ENCODE measurements at regions not wholly inside any gene's neighbourhood (a gene's known extent, or its start where the extent isn't known, plus 50 kb on each side); places are given as distances from the start of the nearest gene placed in this dataset.
"Not testable (repeated sequence)": the region's sequence is repeated elsewhere in the genome, so short reads cannot be mapped to it uniquely, and the experiment has no call there.

- DNase-seq (ENCODE audit: low spot score) = no peak
Measured at GRCh38 chr9:1871626-1872419, 143.3 kb upstream of the SMARCA2 start.

- no peak for DNase-seq (ENCODE audit: low spot score)
Measured at GRCh38 chr9:1875251-1875851, 139.8 kb upstream of the SMARCA2 start.

DNA sequence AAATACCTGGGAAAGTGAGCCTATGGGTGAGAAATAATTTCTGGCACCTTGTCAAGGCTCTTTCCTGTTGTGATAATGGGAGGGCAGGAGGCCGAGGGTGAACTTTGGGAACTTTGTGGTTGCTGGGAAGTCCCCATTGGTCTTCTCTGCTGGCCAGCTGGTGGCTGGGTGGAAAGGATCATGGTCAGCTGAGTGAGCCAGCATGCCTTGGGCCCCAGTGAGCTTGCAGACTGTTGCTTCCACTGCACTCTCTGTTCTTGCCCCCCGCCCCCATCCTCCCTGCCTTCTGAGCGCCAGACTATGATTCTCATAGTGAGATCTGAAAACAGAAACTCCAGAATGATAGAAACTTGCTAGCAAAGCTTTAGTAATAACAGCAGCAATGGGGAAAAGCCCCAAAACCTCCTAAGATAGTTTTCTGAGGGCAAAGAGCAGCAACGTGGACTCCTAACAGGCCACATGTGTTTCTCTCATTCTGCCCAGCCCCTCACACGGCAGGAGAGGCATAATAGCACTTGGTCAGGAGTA lies 139.2 kb upstream of the SMARCA2 start:
- no peak for DNase-seq (ENCODE audit: low spot score)

DNA sequence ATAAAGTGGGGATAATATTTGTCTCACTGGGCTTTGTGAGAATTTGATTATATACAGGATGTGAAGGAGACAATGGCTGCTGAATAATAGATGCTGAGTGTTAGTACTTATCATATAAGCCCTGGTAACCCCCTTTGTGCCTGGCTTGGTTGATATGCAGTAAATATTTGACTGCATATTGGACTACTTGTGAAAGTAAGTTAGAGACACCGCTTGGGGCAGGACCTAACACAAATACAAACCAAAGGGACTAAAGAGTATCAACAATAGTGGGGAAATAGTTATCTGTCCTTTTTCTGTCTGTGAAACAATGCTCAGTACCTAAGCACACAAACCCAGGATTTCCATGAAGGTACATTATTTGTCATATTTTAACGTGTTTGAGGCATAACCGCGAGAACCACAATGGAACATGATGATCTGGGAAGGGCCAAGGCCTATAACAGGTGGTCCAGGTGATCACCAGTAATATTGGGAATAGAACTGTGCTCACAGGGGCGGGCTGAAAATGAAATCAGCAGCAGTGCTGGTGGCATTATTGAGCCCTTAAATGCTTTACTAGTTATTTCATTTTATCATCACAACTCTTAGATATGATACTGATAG lies 138.2 kb upstream of the SMARCA2 start:
- DNase-seq (ENCODE audit: low spot score) = no peak

DNA sequence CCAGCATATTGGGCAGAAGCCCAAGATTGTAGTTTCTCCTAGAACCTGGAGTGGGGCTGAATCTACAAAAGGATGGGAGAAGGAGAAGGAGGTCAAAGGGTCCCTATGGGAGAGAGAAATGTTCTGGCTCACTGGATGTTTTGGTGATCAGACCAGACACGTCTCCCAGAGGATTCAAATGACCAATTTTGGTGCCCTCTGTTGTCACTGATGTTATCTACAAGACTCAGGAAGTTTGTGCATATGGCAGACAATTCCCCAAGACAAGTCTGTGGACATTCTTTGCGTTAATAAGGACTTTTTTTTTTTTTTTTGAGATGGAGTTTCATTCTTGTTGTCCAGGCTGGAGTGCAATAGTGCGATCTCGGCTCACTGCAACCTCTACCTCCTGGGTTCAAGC lies 137.2 kb upstream of the SMARCA2 start:
- no peak for DNase-seq (ENCODE audit: low spot score)

- DNase-seq (ENCODE audit: low spot score) = no peak
Measured at GRCh38 chr9:1878811-1879210, 136.3 kb upstream of the SMARCA2 start.

- no peak for DNase-seq (ENCODE audit: low spot score)
Measured at GRCh38 chr9:1879501-1879900, 135.6 kb upstream of the SMARCA2 start.

DNA sequence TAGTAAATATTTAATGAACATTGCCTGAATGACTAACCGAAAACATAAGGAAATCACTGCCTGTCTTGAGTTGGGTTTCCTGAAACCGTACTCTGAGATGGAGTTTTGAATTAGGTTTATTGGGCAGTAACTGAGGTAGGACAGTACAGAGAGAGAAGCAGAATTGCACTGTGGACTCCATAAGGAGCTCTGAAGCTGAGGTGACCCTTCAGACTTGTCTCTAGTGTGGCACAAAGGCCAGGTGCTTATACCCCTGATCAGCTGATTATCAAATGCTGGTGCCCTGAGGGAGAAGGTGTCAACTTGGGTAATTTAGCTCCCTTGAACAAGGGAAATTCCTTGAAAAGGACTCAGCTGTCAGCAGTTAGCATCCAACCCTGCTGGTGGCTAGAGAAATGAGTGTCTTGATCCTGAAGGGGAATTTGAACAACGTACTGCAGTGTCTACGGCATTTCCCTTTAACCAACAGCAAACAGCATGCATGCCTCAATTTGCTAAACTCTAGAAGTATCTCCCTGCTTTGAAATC lies 135.0 kb upstream of the SMARCA2 start:
- no peak for DNase-seq (ENCODE audit: low spot score)

DNA sequence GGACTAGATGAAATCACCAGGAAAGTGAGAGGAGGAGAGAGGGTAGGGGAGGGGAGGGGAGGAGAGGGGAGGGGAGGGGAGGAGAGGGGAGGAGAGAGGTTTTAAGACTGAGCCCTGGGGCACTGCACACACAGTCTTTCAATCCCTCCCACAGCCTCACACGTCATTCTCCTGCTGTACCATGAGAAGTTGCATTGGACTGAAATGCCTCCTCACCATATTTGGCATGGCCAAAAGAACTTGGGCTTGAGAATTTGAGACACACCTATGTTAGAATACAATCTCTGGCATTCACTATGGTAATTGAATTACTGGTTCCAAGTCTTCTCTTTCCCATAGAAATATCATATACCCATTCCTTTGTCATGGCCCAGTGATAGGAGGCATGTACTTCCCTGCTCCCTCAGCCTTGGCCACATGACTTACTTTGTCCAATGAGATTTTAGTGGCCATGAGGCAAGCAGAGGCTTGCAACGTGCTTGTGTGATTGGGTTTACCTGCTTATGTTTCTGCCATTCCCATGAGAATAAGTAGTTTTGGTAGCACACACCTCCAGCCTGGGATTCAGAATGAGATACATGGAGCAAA lies 133.3 kb upstream of the SMARCA2 start:
- DNase-seq (ENCODE audit: low spot score) = no peak

GRCh38 chr9:1882711-1883403 lies 132.3 kb upstream of the SMARCA2 start:
- no peak for DNase-seq (ENCODE audit: low spot score)

- no peak for DNase-seq (ENCODE audit: low spot score)
Measured at GRCh38 chr9:1890201-1890600, 124.9 kb upstream of the SMARCA2 start.

DNA sequence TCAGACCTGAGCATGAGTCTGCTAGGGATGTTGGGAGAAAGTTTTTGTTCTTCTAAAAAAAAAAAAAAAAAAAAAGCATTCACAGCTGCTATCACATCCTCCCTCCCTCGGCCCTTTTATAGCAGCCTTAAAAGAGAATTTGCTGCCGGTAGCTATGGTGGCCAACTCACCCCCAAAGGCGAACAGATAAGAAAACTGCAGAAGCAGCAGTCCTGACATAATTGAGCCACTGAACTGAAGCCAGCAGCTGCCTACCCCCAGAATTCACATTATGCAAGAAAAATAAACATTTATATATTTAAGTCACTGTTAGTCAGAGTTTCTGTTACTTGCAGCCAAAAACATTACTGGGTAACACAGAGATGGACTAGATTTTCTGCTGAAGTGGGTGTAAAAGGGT lies 124.3 kb upstream of the SMARCA2 start:
- no peak for DNase-seq (ENCODE audit: low spot score)

GRCh38 chr9:1903080-1903704 lies 112.0 kb upstream of the SMARCA2 start:
- DNase-seq (ENCODE audit: low spot score) = not testable (repeated sequence)

DNA sequence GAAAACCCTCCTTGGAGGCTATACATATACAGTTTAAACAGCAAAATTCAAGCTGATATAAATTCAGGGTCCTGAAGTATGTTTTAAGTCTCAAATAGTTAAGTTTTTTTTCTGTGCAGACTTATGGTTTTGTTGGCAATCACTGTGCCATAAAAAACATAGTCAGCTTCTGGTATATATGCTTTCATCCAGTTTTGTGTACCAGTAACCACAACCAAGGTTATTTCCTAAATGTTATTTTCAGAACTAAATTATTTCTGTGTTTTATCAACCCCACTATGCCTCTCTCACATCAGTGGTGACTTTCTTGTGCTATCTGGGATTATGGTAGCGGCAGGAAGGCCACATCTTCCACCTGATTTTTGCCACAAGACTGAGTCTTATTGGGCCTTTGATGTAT lies 107.7 kb upstream of the SMARCA2 start:
- DNase-seq (ENCODE audit: low spot score) = no peak

DNA sequence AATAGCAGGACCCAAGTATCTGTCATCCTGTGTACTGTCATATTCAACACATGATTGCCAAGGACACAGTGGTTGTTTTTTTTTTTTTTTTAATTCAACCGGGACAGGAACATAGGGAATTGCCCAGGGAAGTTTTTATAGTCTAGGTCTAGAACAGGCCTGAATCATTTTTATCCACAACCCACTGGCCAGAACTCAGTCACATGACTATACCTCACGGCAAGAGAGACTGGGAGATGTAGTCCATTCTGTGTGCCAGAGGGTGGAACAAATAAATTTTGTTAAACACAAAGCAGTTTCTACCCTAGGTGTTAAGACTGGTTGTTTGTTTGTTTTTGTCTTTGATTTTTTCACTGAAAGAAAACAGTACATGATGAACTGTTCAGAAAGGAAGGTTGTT lies 105.8 kb upstream of the SMARCA2 start:
- DNase-seq (ENCODE audit: low spot score) = no peak

DNA sequence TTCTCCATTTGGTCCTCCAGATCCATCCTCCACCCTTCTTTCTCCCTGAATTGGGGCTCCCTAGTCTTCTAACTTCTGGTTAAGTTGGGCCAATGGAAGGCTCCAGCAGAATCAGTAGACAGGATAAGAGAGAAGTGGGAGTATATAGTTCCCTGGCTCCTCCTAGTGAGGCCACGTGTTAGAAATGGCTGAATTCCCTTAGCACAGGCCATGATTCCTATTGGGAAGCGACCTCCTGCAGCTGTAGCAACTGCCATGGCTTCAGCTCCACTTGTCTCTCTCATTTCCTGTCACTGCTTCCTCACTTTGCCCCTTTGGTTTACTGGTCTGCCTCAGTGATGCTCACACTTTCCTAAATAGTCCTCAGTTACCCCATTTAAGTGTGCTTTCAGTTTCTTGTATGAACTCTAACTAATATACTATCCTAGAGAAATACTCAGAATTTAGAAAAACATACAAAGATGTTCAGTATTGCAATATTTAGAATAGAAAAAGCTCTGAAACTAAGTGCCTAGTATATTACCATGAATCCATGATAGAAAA lies 104.8 kb upstream of the SMARCA2 start:
- DNase-seq (ENCODE audit: low spot score) = no peak

- DNase-seq (ENCODE audit: low spot score) = no peak
Measured at GRCh38 chr9:1913631-1914330, 101.4 kb upstream of the SMARCA2 start.

GRCh38 chr9:1916095-1916494 lies 99.1 kb upstream of the SMARCA2 start:
- no peak for DNase-seq (ENCODE audit: low spot score)

- DNase-seq (ENCODE audit: low spot score) = no peak
Measured at GRCh38 chr9:1916655-1917054, 98.5 kb upstream of the SMARCA2 start.

DNA sequence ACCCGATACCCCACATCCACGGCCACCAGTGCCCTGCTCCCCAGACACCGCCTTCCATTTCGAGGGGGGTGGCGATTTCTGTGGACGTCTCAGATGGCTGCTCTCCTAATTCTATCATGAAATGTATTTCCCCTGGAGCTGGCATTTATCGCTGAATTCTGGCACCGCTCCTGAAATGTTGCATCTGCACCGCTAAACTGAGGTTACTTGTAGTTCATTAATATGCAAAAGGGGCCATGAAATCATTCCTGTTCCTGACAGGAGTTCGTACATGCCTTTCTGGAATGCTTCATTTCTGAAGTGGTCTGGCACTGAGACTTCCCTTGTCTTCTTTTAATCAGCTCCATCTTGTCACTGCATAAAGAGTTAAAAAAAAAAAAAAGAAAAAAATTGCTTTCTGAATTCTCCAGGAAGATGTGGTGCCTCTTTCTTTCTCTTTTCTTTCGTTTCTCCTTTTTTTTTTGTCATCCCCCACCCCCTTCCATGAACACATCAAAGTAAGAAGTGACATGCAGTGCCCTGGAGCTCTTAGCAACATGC lies 97.7 kb upstream of the SMARCA2 start:
- no peak for DNase-seq (ENCODE audit: low spot score)
